ENCODE measurements at regions not wholly inside any gene's neighbourhood (a gene's known extent, or its start where the extent isn't known, plus 50 kb on each side); places are given as distances from the start of the nearest gene placed in this dataset.

- H3K4me3 ChIP-seq, result no peak overlapping the region
- no peak for ATAC-seq
- H3K27me3 ChIP-seq (ENCODE audit: insufficient read depth), result no peaks in the 10 kb centered on the region
- H3K79me2 ChIP-seq (replicated peaks; ENCODE audit: insufficient read depth), result no peaks in the 10 kb centered on the region
- H3K4me1 Mint-ChIP-seq, result peaks cover 3% of the 10 kb centered on the region; the same call in 2 of the 3 replicates
- H3K36me3 Mint-ChIP-seq (ENCODE audit: low read depth), result no peaks in the 10 kb centered on the region; the same call in 2 of the 3 replicates
- H3K9me3 Mint-ChIP-seq, result no peaks in the 10 kb centered on the region
- H3K9me2 ChIP-seq (ENCODE audit: insufficient read depth), result peaks cover 6% of the 10 kb centered on the region; the same call in 1 of the 2 replicates
- no peak overlapping the region for H3K4me3 Mint-ChIP-seq
- H3K27ac Mint-ChIP-seq, result no peak overlapping the region
- no peaks in the 10 kb centered on the region for H4K20me1 ChIP-seq (replicated peaks; ENCODE audit: insufficient read depth)
- no peaks in the 10 kb centered on the region for H3K4me1 ChIP-seq (ENCODE audit: insufficient read depth)
- no peaks in the 10 kb centered on the region for H3F3A ChIP-seq (replicated peaks; ENCODE audit: low read depth)
- no peak overlapping the region for H3K27ac ChIP-seq (ENCODE audit: low read depth)
- no peaks in the 10 kb centered on the region for H3K36me3 ChIP-seq (ENCODE audit: insufficient read depth)
- DNase-seq (ENCODE audit: low spot score), result no peak
- no peak overlapping the region for H3K4me2 ChIP-seq
- TF ChIP-seq NANOG (IDR thresholded peaks at IDR 0.05; ENCODE audit: borderline replicate concordance), result no peak
- TF ChIP-seq ZNF462 (CRISPR knock-in tag; IDR thresholded peaks at IDR 0.05), result no peak
- no peak for TF ChIP-seq ZNF331 (CRISPR knock-in tag; IDR thresholded peaks at IDR 0.05; ENCODE audit: low read depth)
- no peak for TF ChIP-seq ETS1 (IDR thresholded peaks at IDR 0.05)
- no peak for TF ChIP-seq CREB1 (CRISPR knock-in tag; IDR thresholded peaks at IDR 0.05; ENCODE audit: low read depth)
- H2AFZ ChIP-seq, result no peak overlapping the region
- H3K27me3 Mint-ChIP-seq (ENCODE audit: insufficient read depth, low read depth, poor library complexity), result no peaks in the 10 kb centered on the region
Measured at GRCh38 chr4:43339435-43339834, 446.9 kb downstream of the GRXCR1 start.

DNA sequence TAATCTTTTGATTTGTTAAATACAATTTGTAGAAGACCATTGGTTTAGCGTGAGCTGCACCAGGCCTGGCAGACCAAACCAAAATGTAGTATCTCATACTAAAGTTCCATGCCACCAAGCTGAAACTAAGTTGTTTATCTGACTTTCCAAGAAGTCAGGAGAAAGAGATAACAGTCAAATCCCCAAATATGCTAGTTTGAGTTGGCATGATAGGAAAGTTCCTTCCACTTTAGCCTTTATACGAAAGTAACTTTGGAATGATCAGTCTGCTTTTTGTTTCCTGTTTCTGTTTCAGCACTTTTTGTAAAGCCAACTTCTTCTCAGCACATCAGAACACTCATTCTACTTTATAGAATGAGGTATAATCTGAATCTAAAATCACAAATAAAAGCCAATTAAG, 449.2 kb downstream of the GRXCR1 start:
- no peak for ATAC-seq
- Histone ChIP-seq H3K27ac (ENCODE audit: low read depth) (no peak overlapping the region), H3K27me3 (ENCODE audit: insufficient read depth) (no peaks in the 10 kb centered on the region), H3F3A (replicated peaks; ENCODE audit: low read depth) (no peaks in the 10 kb centered on the region), H3K4me2 (no peak overlapping the region), H3K4me3 (no peak overlapping the region), H3K36me3 (ENCODE audit: insufficient read depth) (no peaks in the 10 kb centered on the region), H4K20me1 (replicated peaks; ENCODE audit: insufficient read depth) (no peaks in the 10 kb centered on the region), H3K9me2 (ENCODE audit: insufficient read depth) (peaks cover 6% of the 10 kb centered on the region; the same call in 1 of the 2 replicates), H2AFZ (peak overlapping the region; percentile 64; the same call in 1 of the 2 replicates), H3K79me2 (replicated peaks; ENCODE audit: insufficient read depth) (no peaks in the 10 kb centered on the region), H3K4me1 (ENCODE audit: insufficient read depth) (no peaks in the 10 kb centered on the region)
- Mint-ChIP-seq H3K4me1 (peaks cover 3% of the 10 kb centered on the region; the same call in 2 of the 3 replicates), H3K4me3 (no peak overlapping the region), H3K36me3 (ENCODE audit: low read depth) (no peaks in the 10 kb centered on the region; the same call in 2 of the 3 replicates), H3K27me3 (ENCODE audit: insufficient read depth, low read depth, poor library complexity) (no peaks in the 10 kb centered on the region), H3K9me3 (peaks cover 2% of the 10 kb centered on the region; the same call in 1 of the 3 replicates), H3K27ac (no peak overlapping the region)
- no peak for DNase-seq (ENCODE audit: low spot score)
- TF ChIP-seq EZH2phosphoT487 (IDR thresholded peaks at IDR 0.05; ENCODE audit: unreplicated experiment) (no peak), ZNF114 (CRISPR knock-in tag; IDR thresholded peaks at IDR 0.05) (no peak), NANOG (IDR thresholded peaks at IDR 0.05; ENCODE audit: borderline replicate concordance) (no peak), ETS1 (IDR thresholded peaks at IDR 0.05) (no peak), EZH2 (IDR thresholded peaks at IDR 0.05; ENCODE audit: low read depth, unreplicated experiment) (no peak), ZNF331 (CRISPR knock-in tag; IDR thresholded peaks at IDR 0.05; ENCODE audit: low read depth) (no peak), STAT1 (IDR thresholded peaks at IDR 0.05; ENCODE audit: unreplicated experiment) (no peak)
- TF ChIP-seq, protein P1, sequence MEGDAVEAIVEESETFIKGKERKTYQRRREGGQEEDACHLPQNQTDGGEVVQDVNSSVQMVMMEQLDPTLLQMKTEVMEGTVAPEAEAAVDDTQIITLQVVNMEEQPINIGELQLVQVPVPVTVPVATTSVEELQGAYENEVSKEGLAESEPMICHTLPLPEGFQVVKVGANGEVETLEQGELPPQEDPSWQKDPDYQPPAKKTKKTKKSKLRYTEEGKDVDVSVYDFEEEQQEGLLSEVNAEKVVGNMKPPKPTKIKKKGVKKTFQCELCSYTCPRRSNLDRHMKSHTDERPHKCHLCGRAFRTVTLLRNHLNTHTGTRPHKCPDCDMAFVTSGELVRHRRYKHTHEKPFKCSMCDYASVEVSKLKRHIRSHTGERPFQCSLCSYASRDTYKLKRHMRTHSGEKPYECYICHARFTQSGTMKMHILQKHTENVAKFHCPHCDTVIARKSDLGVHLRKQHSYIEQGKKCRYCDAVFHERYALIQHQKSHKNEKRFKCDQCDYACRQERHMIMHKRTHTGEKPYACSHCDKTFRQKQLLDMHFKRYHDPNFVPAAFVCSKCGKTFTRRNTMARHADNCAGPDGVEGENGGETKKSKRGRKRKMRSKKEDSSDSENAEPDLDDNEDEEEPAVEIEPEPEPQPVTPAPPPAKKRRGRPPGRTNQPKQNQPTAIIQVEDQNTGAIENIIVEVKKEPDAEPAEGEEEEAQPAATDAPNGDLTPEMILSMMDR (conservative IDR thresholded peaks at IDR 0.05; ENCODE audit: low read depth in 2 of 2), result no peak

All from GM23338 (cell line).